ENCODE measurements at regions not wholly inside any gene's neighbourhood (a gene's known extent, or its start where the extent isn't known, plus 50 kb on each side); places are given as distances from the start of the nearest gene placed in this dataset.

- DNase-seq: no peak
These were observed 196.1 kb downstream of the BMP7 start for GRCh38 chr20:57070296-57070695.

- DNase-seq: no peak
These were observed 195.1 kb downstream of the BMP7 start for GRCh38 chr20:57071283-57071731.

GRCh38 chr20:57071954-57072583, 194.4 kb downstream of the BMP7 start:
- DNase-seq: no peak

GRCh38 chr20:57073402-57073801, 193.0 kb downstream of the BMP7 start:
- no peak for DNase-seq

GRCh38 chr20:57074386-57074785, 192.1 kb downstream of the BMP7 start:
- no peak for DNase-seq

GRCh38 chr20:57075181-57075580, 191.3 kb downstream of the BMP7 start:
- no peak for DNase-seq

- DNase-seq: no peak
These were observed 190.8 kb downstream of the BMP7 start for GRCh38 chr20:57075603-57076002.

- DNase-seq: no peak
These were observed 190.2 kb downstream of the BMP7 start for GRCh38 chr20:57076152-57076652.

GRCh38 chr20:57076951-57077350, 189.5 kb downstream of the BMP7 start:
- no peak for DNase-seq

GRCh38 chr20:57078116-57078515, 188.3 kb downstream of the BMP7 start:
- DNase-seq: no peak

- no peak for DNase-seq
These were observed 187.1 kb downstream of the BMP7 start for GRCh38 chr20:57079031-57080005.

GRCh38 chr20:57080796-57081195, 185.6 kb downstream of the BMP7 start:
- no peak for DNase-seq

- DNase-seq: no peak
These were observed 184.0 kb downstream of the BMP7 start for GRCh38 chr20:57082357-57082945.

- no peak for DNase-seq
These were observed 183.4 kb downstream of the BMP7 start for GRCh38 chr20:57083072-57083471.

GRCh38 chr20:57086066-57086465, 180.4 kb downstream of the BMP7 start:
- no peak for DNase-seq

- no peak for DNase-seq
These were observed 179.3 kb downstream of the BMP7 start for GRCh38 chr20:57087102-57087501.

- DNase-seq: no peak
These were observed 178.7 kb downstream of the BMP7 start for GRCh38 chr20:57087705-57088104.

- no peak for DNase-seq
These were observed 178.0 kb downstream of the BMP7 start for GRCh38 chr20:57088436-57088835.

- peak; percentile 40 for DNase-seq
These were observed 176.7 kb downstream of the BMP7 start for GRCh38 chr20:57089699-57090144.

- no peak for DNase-seq
These were observed 175.6 kb downstream of the BMP7 start for GRCh38 chr20:57090590-57091560.

GRCh38 chr20:57091748-57092111, 174.7 kb downstream of the BMP7 start:
- DNase-seq: no peak

All from DMS53 (cell line).